Islet of Langerhans (tissue), 1 donor: ENCODE measurements at regions not wholly inside any gene's neighbourhood (a gene's known extent, or its start where the extent isn't known, plus 50 kb on each side); places are given as distances from the start of the nearest gene placed in this dataset.

Experiments used
- FAIRE-seq: peaks from one replicate; lab custom pipeline; 2011; peaks lifted over from hg19 to GRCh38; lab: Jason Lieb, UNC

- FAIRE-seq: no peak
Observed at GRCh38 chr13:74043237-74043636, 91.0 kb downstream of the KLF12 start.

GRCh38 chr13:74040200-74040599 lies 94.0 kb downstream of the KLF12 start:
- no peak for FAIRE-seq

- no peak for FAIRE-seq
Observed at GRCh38 chr13:74039667-74040066, 94.5 kb downstream of the KLF12 start.

- no peak for FAIRE-seq
Observed at GRCh38 chr13:74039154-74039553, 95.0 kb downstream of the KLF12 start.

- FAIRE-seq: no peak
Observed at GRCh38 chr13:74037762-74038161, 96.4 kb downstream of the KLF12 start.

- FAIRE-seq: no peak
Observed at GRCh38 chr13:74036373-74036772, 97.8 kb downstream of the KLF12 start.

DNA sequence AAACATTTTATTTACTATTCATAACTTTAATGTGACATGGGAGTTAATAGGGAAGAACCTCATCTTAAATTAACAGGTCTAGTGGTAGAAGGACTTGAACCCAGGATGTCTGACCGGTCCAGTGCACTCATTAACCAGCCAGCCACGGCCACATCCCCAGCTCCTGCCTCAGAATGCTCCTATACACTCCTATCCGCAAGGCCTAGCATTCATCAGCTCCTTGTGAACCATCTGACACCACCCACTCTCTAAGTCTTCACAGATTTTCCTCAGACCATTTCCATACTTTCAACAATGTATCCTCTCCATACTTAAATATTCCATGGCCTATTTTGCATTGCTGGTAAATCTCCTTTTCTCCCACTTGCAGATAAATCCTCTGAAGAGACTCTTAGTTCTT lies 98.3 kb downstream of the KLF12 start:
- no peak for FAIRE-seq

DNA sequence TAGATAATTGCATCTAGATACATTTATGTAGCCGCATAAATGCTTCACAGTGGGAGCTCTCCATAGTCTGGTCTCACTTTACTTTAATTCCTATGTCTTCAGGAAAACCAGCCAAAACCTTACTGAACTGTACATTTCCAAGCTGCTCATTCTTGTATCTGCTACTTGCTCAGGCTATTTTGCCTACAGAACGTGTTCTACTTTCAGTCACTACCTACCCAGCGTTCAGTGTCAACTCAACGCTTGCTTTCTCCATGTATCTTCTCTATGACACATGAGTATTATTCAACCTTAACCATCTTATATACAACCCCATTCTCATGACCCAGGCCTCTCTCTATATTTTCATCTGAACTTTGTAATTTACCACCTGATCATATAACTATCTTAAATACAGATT lies 101.9 kb downstream of the KLF12 start:
- no peak for FAIRE-seq

DNA sequence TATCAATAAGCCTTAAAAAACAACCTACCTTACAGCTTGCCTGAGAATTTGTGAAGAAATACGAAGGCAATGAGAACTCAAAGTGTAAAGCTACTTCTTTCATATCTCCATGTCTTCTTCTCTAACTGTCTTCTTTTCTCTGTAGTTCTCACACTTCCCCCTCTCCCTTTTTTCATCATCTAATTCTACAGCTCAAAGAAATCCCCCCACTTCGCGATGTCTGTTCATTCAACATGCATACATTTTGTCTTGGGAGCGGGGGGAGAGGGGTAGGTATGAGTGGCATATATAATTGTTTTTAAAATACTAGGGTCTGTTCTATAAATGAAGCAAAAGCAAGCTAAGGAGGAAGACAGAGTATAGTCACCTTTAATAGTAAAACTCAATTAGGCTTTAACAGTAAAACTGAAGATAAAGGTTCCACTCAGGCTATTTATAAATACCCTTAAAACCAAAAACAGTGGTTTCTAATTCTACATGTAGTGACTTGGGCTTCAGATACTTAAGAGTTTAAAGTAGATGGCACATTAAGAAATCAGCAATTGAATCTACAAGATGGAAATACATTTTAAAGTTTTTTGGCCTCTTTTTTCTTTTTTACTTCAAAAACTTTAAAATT lies 106.9 kb downstream of the KLF12 start:
- FAIRE-seq: no peak

- FAIRE-seq: no peak
Observed at GRCh38 chr13:74026753-74027152, 107.5 kb downstream of the KLF12 start.

GRCh38 chr13:74025369-74025768 lies 108.8 kb downstream of the KLF12 start:
- FAIRE-seq: no peak

GRCh38 chr13:74024856-74025255 lies 109.3 kb downstream of the KLF12 start:
- FAIRE-seq: no peak

DNA sequence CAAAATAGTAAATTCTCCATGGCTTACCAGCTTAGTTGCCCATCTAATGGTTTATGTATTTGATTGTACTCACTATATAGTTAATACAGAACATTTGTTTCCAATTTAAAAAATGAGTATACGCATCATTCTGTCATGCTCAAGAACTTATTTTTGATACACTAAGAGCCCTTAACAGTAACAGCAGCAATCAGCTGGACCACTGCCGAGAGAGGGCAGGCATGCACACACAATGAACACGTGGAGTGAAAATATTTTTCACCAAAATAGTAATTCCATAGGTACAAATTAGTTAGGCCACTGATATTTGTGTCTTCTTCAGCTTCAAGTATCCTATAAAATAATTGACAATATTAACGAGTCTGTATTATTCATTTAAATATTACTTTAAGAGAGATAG lies 109.9 kb downstream of the KLF12 start:
- no peak for FAIRE-seq

DNA sequence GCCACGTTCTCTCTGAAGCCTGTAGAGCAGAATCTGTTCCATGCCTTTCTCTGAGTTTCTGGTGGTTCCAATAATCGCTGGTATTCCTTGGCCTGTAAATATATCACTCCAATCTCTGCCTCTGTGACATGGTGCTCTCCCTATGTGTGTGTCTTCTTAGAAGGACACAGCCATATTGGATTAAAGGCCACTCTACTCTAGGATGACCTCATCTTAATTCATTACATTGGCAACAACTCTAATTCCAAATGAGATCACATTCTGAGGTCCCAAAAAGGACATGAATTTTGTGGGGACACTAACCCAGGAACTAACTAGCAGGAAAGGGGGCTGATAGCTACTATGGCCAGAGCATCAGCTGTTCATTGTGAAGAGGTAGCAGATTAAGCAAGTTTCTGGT lies 110.7 kb downstream of the KLF12 start:
- FAIRE-seq: no peak

DNA sequence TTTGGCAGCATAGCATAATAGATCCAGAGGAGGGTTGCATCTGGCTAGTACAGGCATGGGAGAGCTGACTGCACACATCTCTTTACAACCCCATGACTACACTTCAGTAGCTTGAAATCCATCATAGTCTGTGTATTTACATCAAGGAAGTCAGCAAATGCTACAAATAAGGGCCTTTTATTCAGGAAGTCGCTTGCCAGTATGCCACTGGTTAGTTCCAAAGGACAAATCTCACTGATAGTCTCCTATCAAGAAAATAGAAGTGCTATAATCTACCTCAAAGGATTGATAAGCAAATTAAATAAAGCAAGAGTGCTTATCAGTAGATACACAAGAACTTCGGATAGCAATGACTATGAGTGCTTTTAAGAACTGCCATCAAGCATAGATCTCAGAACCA lies 112.7 kb downstream of the KLF12 start:
- FAIRE-seq: no peak

DNA sequence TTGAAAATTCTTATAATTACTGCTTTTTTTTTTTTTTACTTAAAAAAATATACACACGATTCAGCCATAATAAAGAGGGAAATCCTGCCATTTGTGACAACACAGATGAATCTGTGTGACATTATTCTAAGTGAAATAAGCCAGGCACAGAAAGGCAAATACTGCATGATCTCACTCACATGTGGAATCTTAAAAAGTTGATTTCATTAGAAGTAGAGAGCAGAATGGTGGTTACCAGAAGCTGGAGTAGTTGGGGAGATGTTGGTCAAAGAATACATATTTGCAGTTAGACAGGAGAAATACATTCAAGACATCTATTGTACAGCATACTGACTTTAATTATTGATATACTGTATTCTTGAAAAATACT lies 116.2 kb downstream of the KLF12 start:
- no peak for FAIRE-seq

GRCh38 chr13:74017301-74018061 lies 116.7 kb downstream of the KLF12 start:
- no peak for FAIRE-seq

GRCh38 chr13:74015137-74015536 lies 119.1 kb downstream of the KLF12 start:
- FAIRE-seq: no peak

- no peak for FAIRE-seq
Observed at GRCh38 chr13:74009100-74009668, 125.0 kb downstream of the KLF12 start.

- no peak for FAIRE-seq
Observed at GRCh38 chr13:74006666-74007065, 127.5 kb downstream of the KLF12 start.

DNA sequence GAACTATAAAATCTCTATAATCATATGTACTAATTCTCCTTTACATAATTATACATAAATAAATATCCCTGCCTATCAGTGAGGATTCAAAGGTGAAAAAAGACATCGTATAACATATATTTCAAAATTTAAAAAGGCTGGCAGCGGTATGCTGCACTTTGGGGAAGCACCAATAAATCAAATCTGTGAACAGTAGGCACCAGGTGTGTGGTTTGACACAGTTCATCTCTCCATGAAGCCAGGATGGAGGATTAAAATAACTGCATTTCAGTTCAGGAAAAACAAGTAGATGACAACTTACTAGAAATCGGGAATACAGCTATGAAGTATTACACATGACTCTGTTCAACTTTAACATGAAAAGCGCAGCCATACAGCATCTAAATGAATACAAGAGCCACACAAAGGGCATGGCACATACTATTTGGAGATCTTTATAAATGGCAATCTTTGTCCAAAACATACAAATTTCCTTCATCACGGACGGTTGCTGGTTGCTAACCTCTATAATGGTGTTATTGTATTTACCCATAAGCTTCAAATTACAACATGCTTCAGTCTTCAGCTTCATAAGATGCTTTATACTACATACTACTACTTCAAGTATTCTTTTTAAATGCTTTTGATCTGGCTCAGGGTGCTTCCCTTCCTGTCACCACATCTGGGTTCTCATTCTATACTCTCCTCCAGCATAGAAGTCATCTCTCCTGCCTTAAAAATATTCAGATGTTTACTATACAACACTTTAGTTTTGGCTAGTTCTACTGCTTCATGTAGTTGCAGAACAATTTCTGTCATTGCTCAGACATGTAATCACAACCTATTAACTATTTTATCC lies 128.7 kb downstream of the KLF12 start:
- FAIRE-seq: peak; percentile 21

DNA sequence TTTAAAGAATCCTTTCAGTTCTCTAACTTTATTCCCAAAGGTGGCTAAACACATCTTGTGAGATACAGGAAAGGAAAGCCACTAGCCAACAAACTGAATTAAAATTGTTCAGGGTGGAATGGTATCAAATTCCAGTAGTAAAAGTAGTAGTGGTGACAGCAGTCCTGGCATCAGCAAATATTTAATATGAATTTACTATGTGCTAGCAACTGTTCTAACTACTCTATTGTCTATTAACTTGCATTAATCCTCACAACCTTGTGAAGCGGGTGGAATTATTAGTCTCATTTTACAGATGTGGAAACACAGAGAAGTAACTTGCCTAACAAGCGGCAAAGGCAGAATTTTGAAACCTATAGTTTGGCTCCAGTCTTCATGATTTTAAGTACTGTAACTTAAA lies 130.1 kb downstream of the KLF12 start:
- FAIRE-seq: no peak

DNA sequence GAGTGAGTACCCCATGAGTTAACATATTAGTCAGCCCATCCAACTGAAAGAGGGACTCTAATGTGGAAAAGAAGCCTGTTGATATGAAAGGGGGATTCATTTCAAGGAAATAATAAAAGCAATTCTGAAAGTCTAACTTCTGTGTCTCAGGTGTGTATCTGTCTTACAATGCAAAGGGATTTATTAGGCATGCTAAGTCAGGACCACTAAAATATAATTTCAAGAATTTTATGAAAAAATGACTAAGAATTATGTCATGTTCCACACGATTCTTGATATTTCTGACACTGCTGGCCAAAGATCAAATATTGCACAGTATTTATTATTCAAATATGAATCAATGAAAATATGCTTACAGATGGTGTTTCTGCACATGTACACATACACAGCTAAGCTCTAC lies 130.8 kb downstream of the KLF12 start:
- FAIRE-seq: no peak
